Activated naive CD8-positive, alpha-beta T cell treated with anti-CD3 and anti-CD28 coated beads for 36 hours (primary cell): ENCODE measurements at regions not wholly inside any gene's neighbourhood (a gene's known extent, or its start where the extent isn't known, plus 50 kb on each side); places are given as distances from the start of the nearest gene placed in this dataset.
"Not testable (repeated sequence)": the region's sequence is repeated elsewhere in the genome, so short reads cannot be mapped to it uniquely, and the experiment has no call there.

Source experiments
- DNase-seq: peaks from one replicate; pipeline ENCODE4 v3.0.0; 2021
- H3K27ac Mint-ChIP-seq: one replicate; pipeline ENCODE4 v1.8.0; 2022; ENCODE audit warnings: mild to moderate bottlenecking, moderate library complexity, mixed read lengths
- H3K27me3 Mint-ChIP-seq: one replicate; pipeline ENCODE4 v1.8.0; 2022; ENCODE audit warnings: mild to moderate bottlenecking, mixed read lengths
- H3K36me3 Mint-ChIP-seq: one replicate; pipeline ENCODE4 v1.8.0; 2021; ENCODE audit warnings: mild to moderate bottlenecking, mixed read lengths
- H3K4me1 Mint-ChIP-seq: one replicate; pipeline ENCODE4 v1.8.0; 2021; ENCODE audit warnings: mixed read lengths
- H3K4me3 Mint-ChIP-seq: one replicate; pipeline ENCODE4 v1.8.0; 2022; ENCODE audit warnings: mild to moderate bottlenecking, moderate library complexity, mixed read lengths
- H3K9me3 Mint-ChIP-seq: one replicate; pipeline ENCODE4 v1.8.0; 2022; ENCODE audit warnings: mixed read lengths

GRCh38 chr6:67811239-67812037 lies 823.6 kb upstream of the ADGRB3 start:
- Mint-ChIP-seq H3K4me1 (no peaks in the 10 kb centered on the region), H3K27ac (no peak overlapping the region), H3K4me3 (no peak overlapping the region), H3K9me3 (peaks cover 26% of the 10 kb centered on the region), H3K36me3 (no peaks in the 10 kb centered on the region), H3K27me3 (no peaks in the 10 kb centered on the region)
- no peak for DNase-seq

GRCh38 chr6:67804808-67805207 lies 830.3 kb upstream of the ADGRB3 start:
- peaks cover 22% of the 10 kb centered on the region for H3K9me3 Mint-ChIP-seq
- not testable (repeated sequence) for H3K4me1 Mint-ChIP-seq, H3K27me3 Mint-ChIP-seq, H3K4me3 Mint-ChIP-seq, DNase-seq, H3K36me3 Mint-ChIP-seq, H3K27ac Mint-ChIP-seq

- Mint-ChIP-seq H3K27me3 (no peaks in the 10 kb centered on the region), H3K4me1 (no peaks in the 10 kb centered on the region), H3K4me3 (no peak overlapping the region), H3K27ac (no peak overlapping the region), H3K9me3 (peaks cover 23% of the 10 kb centered on the region), H3K36me3 (no peaks in the 10 kb centered on the region)
- no peak for DNase-seq
Measured at GRCh38 chr6:67802771-67803170, 832.3 kb upstream of the ADGRB3 start.

- H3K4me1 Mint-ChIP-seq: no peaks in the 10 kb centered on the region
- DNase-seq: no peak
- H3K27ac Mint-ChIP-seq: no peak overlapping the region
- no peaks in the 10 kb centered on the region for H3K36me3 Mint-ChIP-seq
- H3K4me3 Mint-ChIP-seq: no peak overlapping the region
- H3K27me3 Mint-ChIP-seq: no peaks in the 10 kb centered on the region
- H3K9me3 Mint-ChIP-seq: no peaks in the 10 kb centered on the region
Measured at GRCh38 chr6:67792996-67793395, 842.1 kb upstream of the ADGRB3 start.

GRCh38 chr6:67790569-67790968 lies 844.5 kb upstream of the ADGRB3 start:
- Mint-ChIP-seq H3K4me3 (no peak overlapping the region), H3K4me1 (no peaks in the 10 kb centered on the region), H3K27ac (no peak overlapping the region), H3K36me3 (no peaks in the 10 kb centered on the region), H3K9me3 (peaks cover 3% of the 10 kb centered on the region), H3K27me3 (no peaks in the 10 kb centered on the region)
- no peak for DNase-seq

- not testable (repeated sequence) for H3K27ac Mint-ChIP-seq, H3K36me3 Mint-ChIP-seq, H3K4me3 Mint-ChIP-seq, H3K9me3 Mint-ChIP-seq, H3K4me1 Mint-ChIP-seq, DNase-seq, H3K27me3 Mint-ChIP-seq
Measured at GRCh38 chr6:67787119-67787518, 848.0 kb upstream of the ADGRB3 start.

- Mint-ChIP-seq H3K27ac (no peak overlapping the region), H3K9me3 (peaks cover 1% of the 10 kb centered on the region), H3K4me1 (no peaks in the 10 kb centered on the region), H3K4me3 (no peak overlapping the region), H3K36me3 (no peaks in the 10 kb centered on the region), H3K27me3 (no peaks in the 10 kb centered on the region)
- no peak for DNase-seq
Measured at GRCh38 chr6:67779876-67780275, 855.2 kb upstream of the ADGRB3 start.

- peaks cover 1% of the 10 kb centered on the region for H3K9me3 Mint-ChIP-seq
- no peaks in the 10 kb centered on the region for H3K27me3 Mint-ChIP-seq
- no peak for DNase-seq
- H3K4me1 Mint-ChIP-seq: no peaks in the 10 kb centered on the region
- H3K27ac Mint-ChIP-seq: no peak overlapping the region
- no peak overlapping the region for H3K4me3 Mint-ChIP-seq
- H3K36me3 Mint-ChIP-seq: no peaks in the 10 kb centered on the region
Measured at GRCh38 chr6:67775333-67775732, 859.7 kb upstream of the ADGRB3 start.

GRCh38 chr6:67768972-67769371 lies 866.1 kb upstream of the ADGRB3 start:
- no peak for DNase-seq
- Mint-ChIP-seq H3K36me3 (no peaks in the 10 kb centered on the region), H3K27ac (no peak overlapping the region), H3K4me3 (no peak overlapping the region), H3K27me3 (no peaks in the 10 kb centered on the region), H3K9me3 (peaks cover 2% of the 10 kb centered on the region), H3K4me1 (no peaks in the 10 kb centered on the region)

- H3K4me3 Mint-ChIP-seq, H3K4me1 Mint-ChIP-seq, H3K9me3 Mint-ChIP-seq, DNase-seq, H3K27me3 Mint-ChIP-seq, H3K27ac Mint-ChIP-seq, H3K36me3 Mint-ChIP-seq: not testable (repeated sequence)
Measured at GRCh38 chr6:67767046-67767822, 867.8 kb upstream of the ADGRB3 start.

GRCh38 chr6:67766057-67766456 lies 869.0 kb upstream of the ADGRB3 start:
- no peaks in the 10 kb centered on the region for H3K36me3 Mint-ChIP-seq
- peaks cover 7% of the 10 kb centered on the region for H3K9me3 Mint-ChIP-seq
- DNase-seq: no peak
- H3K27ac Mint-ChIP-seq: no peak overlapping the region
- no peak overlapping the region for H3K4me3 Mint-ChIP-seq
- H3K4me1 Mint-ChIP-seq: no peaks in the 10 kb centered on the region
- no peaks in the 10 kb centered on the region for H3K27me3 Mint-ChIP-seq

- no peak overlapping the region for H3K4me3 Mint-ChIP-seq
- DNase-seq: no peak
- H3K27ac Mint-ChIP-seq: no peak overlapping the region
- no peaks in the 10 kb centered on the region for H3K36me3 Mint-ChIP-seq
- H3K4me1 Mint-ChIP-seq: no peaks in the 10 kb centered on the region
- H3K9me3 Mint-ChIP-seq: peaks cover 10% of the 10 kb centered on the region
- no peaks in the 10 kb centered on the region for H3K27me3 Mint-ChIP-seq
Measured at GRCh38 chr6:67759001-67759400, 876.1 kb upstream of the ADGRB3 start.

GRCh38 chr6:67757465-67758033 lies 877.5 kb upstream of the ADGRB3 start:
- no peak overlapping the region for H3K4me3 Mint-ChIP-seq
- no peaks in the 10 kb centered on the region for H3K4me1 Mint-ChIP-seq
- no peak overlapping the region for H3K27ac Mint-ChIP-seq
- no peaks in the 10 kb centered on the region for H3K27me3 Mint-ChIP-seq
- peaks cover 8% of the 10 kb centered on the region for H3K9me3 Mint-ChIP-seq
- H3K36me3 Mint-ChIP-seq: no peaks in the 10 kb centered on the region
- no peak for DNase-seq

- peaks cover 5% of the 10 kb centered on the region for H3K9me3 Mint-ChIP-seq
- no peak for DNase-seq
- no peaks in the 10 kb centered on the region for H3K27me3 Mint-ChIP-seq
- no peaks in the 10 kb centered on the region for H3K36me3 Mint-ChIP-seq
- H3K4me3 Mint-ChIP-seq: no peak overlapping the region
- H3K27ac Mint-ChIP-seq: no peak overlapping the region
- H3K4me1 Mint-ChIP-seq: no peaks in the 10 kb centered on the region
Measured at GRCh38 chr6:67748521-67748920, 886.6 kb upstream of the ADGRB3 start.

GRCh38 chr6:67736816-67737215 lies 898.3 kb upstream of the ADGRB3 start:
- Mint-ChIP-seq H3K9me3 (peaks cover 6% of the 10 kb centered on the region), H3K36me3 (no peaks in the 10 kb centered on the region), H3K4me3 (no peak overlapping the region), H3K27me3 (no peaks in the 10 kb centered on the region), H3K4me1 (no peaks in the 10 kb centered on the region), H3K27ac (no peak overlapping the region)
- no peak for DNase-seq
